ENCODE measurements at regions not wholly inside any gene's neighbourhood (a gene's known extent, or its start where the extent isn't known, plus 50 kb on each side); places are given as distances from the start of the nearest gene placed in this dataset.

DNA sequence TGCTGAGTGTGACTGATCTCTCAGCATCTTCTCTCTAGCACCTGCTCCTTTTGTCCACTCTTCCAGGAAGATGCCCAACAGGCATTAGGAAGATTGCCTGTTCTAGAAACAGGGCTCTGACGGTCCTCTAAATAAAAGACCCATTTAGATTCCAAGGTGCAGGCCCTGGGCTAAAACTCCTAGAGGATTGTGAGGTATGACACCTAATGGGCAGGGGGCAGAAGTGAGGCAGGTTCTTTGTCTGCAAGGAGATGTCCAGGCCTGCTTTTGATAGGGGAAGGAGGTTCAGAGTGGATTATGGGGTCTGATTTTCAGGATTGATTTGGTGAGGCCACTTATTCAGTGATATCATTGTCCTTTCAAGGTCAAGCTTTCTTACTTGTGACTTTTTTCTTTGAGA is 140.8 kb upstream of the TRPC7 start:
- Histone ChIP-seq H3K36me3 (ENCODE audit: control insufficient read depth in 2 of 2, insufficient read depth in 2 of 2, low read length in 1 of 2) (no peaks in the 10 kb centered on the region), H2AFZ (ENCODE audit: control insufficient read depth, low read depth, low read length) (no peak overlapping the region)
- CTCF ChIA-PET: no interaction called here

More for the DNA sequence above, 140.8 kb upstream of the TRPC7 start:
- no peak overlapping the region for H3K27ac ChIP-seq (ENCODE audit: control insufficient read depth, insufficient read depth)
- H3K9me3 ChIP-seq (replicated peaks; ENCODE audit: control insufficient read depth, insufficient read depth, low read length): no peaks in the 10 kb centered on the region
- in situ Hi-C loops (cut with MboI) (no loop called here), intact Hi-C loops (cut with micrococcal nuclease; ENCODE audit: unreplicated experiment) (no loop called here)
- H3K4me1 ChIP-seq (ENCODE audit: control insufficient read depth, insufficient read depth, low read length): no peaks in the 10 kb centered on the region
- no peak for ATAC-seq
- no TSS peak for BruUV-seq (replicated peaks)
- H3K4me3 ChIP-seq: no peak overlapping the region
- WGBS (ENCODE audit: insufficient coverage, insufficient replicate concordance, low lambda C conversion rate, missing lambda C conversion rate): 0% methylated on average over 1 of the region's 1 CpG
- FAIRE-seq: no peak
- RAD21 ChIA-PET (ENCODE audit: unreplicated experiment): no interaction called here
- no peak overlapping the region for H3K4me2 ChIP-seq (ENCODE audit: control insufficient read depth, insufficient read depth)
- H4K20me1 ChIP-seq (ENCODE audit: control insufficient read depth, insufficient read depth): no peaks in the 10 kb centered on the region; the same call in 1 of the 2 replicates
- H3K27me3 ChIP-seq (replicated peaks in 1 of 2; ENCODE audit: control insufficient read depth in 2 of 2, insufficient read depth in 2 of 2, low read length in 1 of 2): 0 out of 4 replicates have a peak, but pooled peaks cover 0 to 2% of the 10 kb centered on the region in 2 experiments
- no peak overlapping the region for H3K9ac ChIP-seq (ENCODE audit: control insufficient read depth, insufficient read depth, low read length)
- SMC1A ChIA-PET (ENCODE audit: uncharacterized antibody, unreplicated experiment): no interaction called here
- TF ChIP-seq, protein P1, sequence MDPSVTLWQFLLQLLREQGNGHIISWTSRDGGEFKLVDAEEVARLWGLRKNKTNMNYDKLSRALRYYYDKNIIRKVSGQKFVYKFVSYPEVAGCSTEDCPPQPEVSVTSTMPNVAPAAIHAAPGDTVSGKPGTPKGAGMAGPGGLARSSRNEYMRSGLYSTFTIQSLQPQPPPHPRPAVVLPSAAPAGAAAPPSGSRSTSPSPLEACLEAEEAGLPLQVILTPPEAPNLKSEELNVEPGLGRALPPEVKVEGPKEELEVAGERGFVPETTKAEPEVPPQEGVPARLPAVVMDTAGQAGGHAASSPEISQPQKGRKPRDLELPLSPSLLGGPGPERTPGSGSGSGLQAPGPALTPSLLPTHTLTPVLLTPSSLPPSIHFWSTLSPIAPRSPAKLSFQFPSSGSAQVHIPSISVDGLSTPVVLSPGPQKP (IDR thresholded peaks at IDR 0.05; ENCODE audit: low read depth, low read length): no peak
- TF ChIP-seq NR2C1 (IDR thresholded peaks at IDR 0.05): no peak
- no peak for TF ChIP-seq ATF7 (IDR thresholded peaks at IDR 0.05; ENCODE audit: low read depth)
- no peak for TF ChIP-seq NFYB (IDR thresholded peaks at IDR 0.05; ENCODE audit: insufficient read depth, low read depth, low read length)
- TF ChIP-seq HCFC1 (IDR thresholded peaks at IDR 0.05; ENCODE audit: low read length): no peak
- no peak for TF ChIP-seq ZNF384 (IDR thresholded peaks at IDR 0.05; ENCODE audit: borderline replicate concordance, low read depth, low read length)
- no peak for TF ChIP-seq BHLHE40 (IDR thresholded peaks at IDR 0.05; ENCODE audit: borderline replicate concordance in 1 of 2, low read depth in 2 of 2, low read length in 1 of 2)
- TF ChIP-seq RB1 (IDR thresholded peaks at IDR 0.05; ENCODE audit: borderline replicate concordance): no peak
- no peak for TF ChIP-seq USF2 (IDR thresholded peaks at IDR 0.05; ENCODE audit: borderline replicate concordance, low read depth, low read length)
- TF ChIP-seq LARP7 (IDR thresholded peaks at IDR 0.05): no peak
- TF ChIP-seq EGR1 (IDR thresholded peaks at IDR 0.05; ENCODE audit: borderline replicate concordance in 1 of 2, low read depth in 2 of 2, low read length in 2 of 2): no peak
- no peak for TF ChIP-seq CEBPB (IDR thresholded peaks at IDR 0.05; ENCODE audit: borderline replicate concordance in 1 of 2, low read depth in 2 of 2, low read length in 2 of 2)
- no peak for TF ChIP-seq SMAD5 (IDR thresholded peaks at IDR 0.05; ENCODE audit: low read depth)
- no peak for TF ChIP-seq MYC (IDR thresholded peaks at IDR 0.05; ENCODE audit: insufficient read depth, insufficient read length, insufficient replicate concordance, low read length, severe bottlenecking)
- no peak for TF ChIP-seq ZNF24 (IDR thresholded peaks at IDR 0.05)
- no peak for TF ChIP-seq PAX8 (IDR thresholded peaks at IDR 0.05)
- no peak for TF ChIP-seq PAX5 (IDR thresholded peaks at IDR 0.05; ENCODE audit: borderline replicate concordance, low read depth, low read length)
- TF ChIP-seq SMAD1 (IDR thresholded peaks at IDR 0.05; ENCODE audit: low read depth, partially characterized antibody): no peak
- no peak for TF ChIP-seq CBX5 (IDR thresholded peaks at IDR 0.05; ENCODE audit: low read depth)
- no peak for TF ChIP-seq BRCA1 (IDR thresholded peaks at IDR 0.05; ENCODE audit: low read depth, low read length)
- H3K79me2 ChIP-seq (ENCODE audit: control insufficient read depth, insufficient read depth, low read length): no peaks in the 10 kb centered on the region
- no peak for DNase-seq (ENCODE audit: low read depth, low spot score)
- POLR2A ChIA-PET: no interaction called here

Measured in GM12878 (cell line).